ENCODE measurements at regions not wholly inside any gene's neighbourhood (a gene's known extent, or its start where the extent isn't known, plus 50 kb on each side); places are given as distances from the start of the nearest gene placed in this dataset.

- no peak for DNase-seq (ENCODE audit: low read depth)
Measured at GRCh38 chr11:32039149-32039548, 51.7 kb upstream of the RCN1 start.

- no peak for DNase-seq (ENCODE audit: low read depth)
Measured at GRCh38 chr11:32034680-32035079, 56.2 kb upstream of the RCN1 start.

GRCh38 chr11:32034149-32034548 is 56.7 kb upstream of the RCN1 start:
- DNase-seq (ENCODE audit: low read depth): no peak

GRCh38 chr11:32033491-32033890 is 57.4 kb upstream of the RCN1 start:
- no peak for DNase-seq (ENCODE audit: low read depth)

GRCh38 chr11:32033067-32033466 is 57.8 kb upstream of the RCN1 start:
- DNase-seq (ENCODE audit: low read depth): no peak

GRCh38 chr11:32032478-32032877 is 58.4 kb upstream of the RCN1 start:
- DNase-seq (ENCODE audit: low read depth): no peak

- no peak for DNase-seq (ENCODE audit: low read depth)
Measured at GRCh38 chr11:32032052-32032451, 58.8 kb upstream of the RCN1 start.

GRCh38 chr11:32030875-32031503 is 59.9 kb upstream of the RCN1 start:
- DNase-seq (ENCODE audit: low read depth): no peak

- DNase-seq (ENCODE audit: low read depth): no peak
Measured at GRCh38 chr11:32029721-32030120, 61.2 kb upstream of the RCN1 start.

- DNase-seq (ENCODE audit: low read depth): no peak
Measured at GRCh38 chr11:32028201-32028600, 62.7 kb upstream of the RCN1 start.

GRCh38 chr11:32026766-32027165 is 64.1 kb upstream of the RCN1 start:
- DNase-seq (ENCODE audit: low read depth): no peak

GRCh38 chr11:32024948-32025347 is 65.9 kb upstream of the RCN1 start:
- no peak for DNase-seq (ENCODE audit: low read depth)

- no peak for DNase-seq (ENCODE audit: low read depth)
Measured at GRCh38 chr11:32023370-32024305, 67.2 kb upstream of the RCN1 start.

- DNase-seq (ENCODE audit: low read depth): no peak
Measured at GRCh38 chr11:32018672-32019071, 72.2 kb upstream of the RCN1 start.

- no peak for DNase-seq (ENCODE audit: low read depth)
Measured at GRCh38 chr11:32016111-32016510, 74.8 kb upstream of the RCN1 start.

GRCh38 chr11:32015427-32015826 is 75.4 kb upstream of the RCN1 start:
- no peak for DNase-seq (ENCODE audit: low read depth)

GRCh38 chr11:32013603-32014002 is 77.3 kb upstream of the RCN1 start:
- DNase-seq (ENCODE audit: low read depth): no peak

- DNase-seq (ENCODE audit: low read depth): no peak
Measured at GRCh38 chr11:32012049-32012448, 78.8 kb upstream of the RCN1 start.

- DNase-seq (ENCODE audit: low read depth): no peak
Measured at GRCh38 chr11:32008880-32009551, 81.9 kb upstream of the RCN1 start.

- no peak for DNase-seq (ENCODE audit: low read depth)
Measured at GRCh38 chr11:32006799-32007388, 84.0 kb upstream of the RCN1 start.

- DNase-seq (ENCODE audit: low read depth): no peak
Measured at GRCh38 chr11:32005786-32006416, 85.0 kb upstream of the RCN1 start.

- no peak for DNase-seq (ENCODE audit: low read depth)
Measured at GRCh38 chr11:32003335-32003734, 87.5 kb upstream of the RCN1 start.

All from stimulated activated CD8-positive, alpha-beta memory T cell treated with anti-CD3 and anti-CD28 coated beads, Interleukin-15, amount 100 ng/mL, for 24 hours (primary cell).